KMS-11 (cell line): ENCODE measurements at regions not wholly inside any gene's neighbourhood (a gene's known extent, or its start where the extent isn't known, plus 50 kb on each side); places are given as distances from the start of the nearest gene placed in this dataset.

Source experiments
- H2AFZ ChIP-seq: fragments of 200-600 bp; sonication (generic); 2 replicates; pipeline ENCODE4 v1.6.1; 2016; ENCODE audit warnings: antibody characterized with exemption, mixed run types, low read depth
- H3K27ac ChIP-seq: fragments of 200-600 bp; sonication (generic); 2 replicates; pipeline ENCODE4 v1.6.1; 2016; ENCODE audit warnings: mild to moderate bottlenecking, mixed run types
- H3K27me3 ChIP-seq: fragments of 200-600 bp; sonication (generic); 2 replicates; pipeline ENCODE4 v1.6.1; 2017; ENCODE audit warnings: mild to moderate bottlenecking, low read depth, mixed run types, moderate library complexity; ENCODE audit not compliant: insufficient read depth
- H3K36me3 ChIP-seq: fragments of 200-600 bp; sonication (generic); 2 replicates; pipeline ENCODE4 v1.6.1; 2017; ENCODE audit warnings: mild to moderate bottlenecking, mixed run types; ENCODE audit not compliant: insufficient read depth
- H3K4me1 ChIP-seq: fragments of 200-600 bp; sonication (generic); 2 replicates; pipeline ENCODE4 v1.6.1; 2016; ENCODE audit warnings: mild to moderate bottlenecking, low read depth, mixed run types; ENCODE audit not compliant: poor library complexity, severe bottlenecking
- H3K4me2 ChIP-seq: fragments of 200-600 bp; sonication (generic); 2 replicates; pipeline ENCODE4 v1.7.0; 2016; ENCODE audit warnings: mild to moderate bottlenecking, mixed run types
- H3K4me3 ChIP-seq: fragments of 200-600 bp; sonication (generic); IDR thresholded peaks from 2 replicates; pipeline ENCODE4 v1.6.1; 2017; ENCODE audit warnings: low read depth, low read length, mixed read lengths; ENCODE audit not compliant: insufficient read depth
- H3K79me2 ChIP-seq: fragments of 200-600 bp; sonication (generic); 2 replicates; pipeline ENCODE4 v1.6.1; 2016; ENCODE audit warnings: low read depth, mixed run types; ENCODE audit not compliant: insufficient read depth
- H3K9ac ChIP-seq: fragments of 200-600 bp; sonication (generic); 2 replicates; pipeline ENCODE4 v1.6.1; 2016; ENCODE audit warnings: mild to moderate bottlenecking, mixed run types
- H4K20me1 ChIP-seq: fragments of 200-600 bp; sonication (generic); 2 replicates; pipeline ENCODE4 v1.6.1; 2016; ENCODE audit warnings: mild to moderate bottlenecking, mixed run types; ENCODE audit not compliant: insufficient read depth
- TF ChIP-seq, protein P1 (sequence below): fragments of 200-600 bp; sonication (generic); conservative IDR thresholded peaks from 2 replicates; pipeline ENCODE4 v1.6.1; 2017; ENCODE audit warnings: low read depth, mild to moderate bottlenecking, antibody characterized with exemption, low read length, moderate library complexity, mixed read lengths

DNA sequence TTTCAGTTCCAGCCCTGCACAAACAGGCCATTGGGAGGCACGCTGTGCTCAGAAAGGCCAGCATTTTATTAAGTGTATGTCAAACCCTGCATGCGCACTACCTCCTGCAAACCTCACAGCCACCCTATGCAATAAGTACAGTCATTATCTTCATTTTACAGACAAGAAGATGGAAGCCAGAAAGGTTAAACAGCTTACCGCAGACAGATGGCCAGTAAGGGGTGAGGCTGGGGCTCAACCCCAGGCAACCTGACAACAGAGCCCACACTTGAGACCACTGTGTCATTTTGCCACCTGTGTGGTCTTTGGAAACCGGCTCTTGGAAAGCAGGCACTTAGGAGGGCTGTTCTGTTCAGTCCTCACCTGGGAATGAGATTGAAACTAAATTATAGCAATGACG is 142.3 kb downstream of the NXPE2 start:
- H3K36me3 ChIP-seq = no peaks in the 10 kb centered on the region
- no peaks in the 10 kb centered on the region for H3K4me1 ChIP-seq
- no peaks in the 10 kb centered on the region for H3K27me3 ChIP-seq
- no peak overlapping the region for H2AFZ ChIP-seq
- H3K79me2 ChIP-seq = no peaks in the 10 kb centered on the region
- no peaks in the 10 kb centered on the region for H4K20me1 ChIP-seq
- no peak overlapping the region for H3K9ac ChIP-seq
- TF ChIP-seq, protein P1, sequence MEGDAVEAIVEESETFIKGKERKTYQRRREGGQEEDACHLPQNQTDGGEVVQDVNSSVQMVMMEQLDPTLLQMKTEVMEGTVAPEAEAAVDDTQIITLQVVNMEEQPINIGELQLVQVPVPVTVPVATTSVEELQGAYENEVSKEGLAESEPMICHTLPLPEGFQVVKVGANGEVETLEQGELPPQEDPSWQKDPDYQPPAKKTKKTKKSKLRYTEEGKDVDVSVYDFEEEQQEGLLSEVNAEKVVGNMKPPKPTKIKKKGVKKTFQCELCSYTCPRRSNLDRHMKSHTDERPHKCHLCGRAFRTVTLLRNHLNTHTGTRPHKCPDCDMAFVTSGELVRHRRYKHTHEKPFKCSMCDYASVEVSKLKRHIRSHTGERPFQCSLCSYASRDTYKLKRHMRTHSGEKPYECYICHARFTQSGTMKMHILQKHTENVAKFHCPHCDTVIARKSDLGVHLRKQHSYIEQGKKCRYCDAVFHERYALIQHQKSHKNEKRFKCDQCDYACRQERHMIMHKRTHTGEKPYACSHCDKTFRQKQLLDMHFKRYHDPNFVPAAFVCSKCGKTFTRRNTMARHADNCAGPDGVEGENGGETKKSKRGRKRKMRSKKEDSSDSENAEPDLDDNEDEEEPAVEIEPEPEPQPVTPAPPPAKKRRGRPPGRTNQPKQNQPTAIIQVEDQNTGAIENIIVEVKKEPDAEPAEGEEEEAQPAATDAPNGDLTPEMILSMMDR = no peak
- no peak overlapping the region for H3K4me2 ChIP-seq
- no peak overlapping the region for H3K4me3 ChIP-seq
- H3K27ac ChIP-seq = no peak overlapping the region

- Histone ChIP-seq H3K36me3 (no peaks in the 10 kb centered on the region), H2AFZ (no peak overlapping the region), H3K4me3 (no peak overlapping the region), H4K20me1 (no peaks in the 10 kb centered on the region), H3K27ac (no peak overlapping the region), H3K79me2 (no peaks in the 10 kb centered on the region), H3K27me3 (no peaks in the 10 kb centered on the region), H3K9ac (no peak overlapping the region), H3K4me1 (no peaks in the 10 kb centered on the region), H3K4me2 (no peak overlapping the region)
- TF ChIP-seq, protein P1 = no peak
These were observed 143.5 kb downstream of the NXPE2 start for GRCh38 chr11:114821621-114822412.

- H2AFZ ChIP-seq = no peak overlapping the region
- H3K4me3 ChIP-seq = no peak overlapping the region
- TF ChIP-seq, protein P1 = no peak
These were observed 148.6 kb downstream of the NXPE2 start for GRCh38 chr11:114826910-114827442.

DNA sequence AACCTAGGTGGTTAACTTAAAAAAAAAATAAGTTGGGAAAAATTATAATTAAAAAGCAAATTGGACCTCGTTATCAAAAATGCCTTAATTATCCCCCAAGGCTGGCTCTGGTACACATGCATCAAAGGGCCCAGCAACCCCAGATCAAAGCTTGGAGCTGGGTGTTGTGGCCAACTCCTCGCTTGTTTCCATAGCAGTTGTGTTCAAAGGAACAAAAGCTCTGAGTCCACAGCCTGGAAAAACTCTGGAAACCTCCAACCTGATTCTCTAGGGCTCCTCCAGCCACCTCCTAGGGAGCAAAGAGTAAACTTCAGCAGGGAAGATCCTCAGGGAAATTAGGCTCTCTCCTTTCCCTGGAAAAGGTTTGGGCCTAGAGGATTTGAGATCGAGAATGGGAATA is 149.4 kb downstream of the NXPE2 start:
- Histone ChIP-seq H4K20me1 (no peaks in the 10 kb centered on the region), H3K4me3 (no peak overlapping the region), H3K4me1 (no peaks in the 10 kb centered on the region), H3K27me3 (no peaks in the 10 kb centered on the region), H3K36me3 (no peaks in the 10 kb centered on the region), H3K4me2 (no peak overlapping the region), H3K27ac (no peak overlapping the region), H3K79me2 (no peaks in the 10 kb centered on the region), H3K9ac (no peak overlapping the region), H2AFZ (no peak overlapping the region)
- TF ChIP-seq, protein P1 = no peak

More at GRCh38 chr11:114826910-114827442, 148.6 kb downstream of the NXPE2 start:
- Histone ChIP-seq H3K27ac (no peak overlapping the region), H3K9ac (no peak overlapping the region), H4K20me1 (no peaks in the 10 kb centered on the region), H3K4me1 (no peaks in the 10 kb centered on the region), H3K27me3 (no peaks in the 10 kb centered on the region), H3K36me3 (no peaks in the 10 kb centered on the region), H3K79me2 (no peaks in the 10 kb centered on the region), H3K4me2 (no peak overlapping the region)
